Lung (tissue), 9 donors: ENCODE measurements at regions not wholly inside any gene's neighbourhood (a gene's known extent, or its start where the extent isn't known, plus 50 kb on each side); places are given as distances from the start of the nearest gene placed in this dataset.
"Not testable (repeated sequence)": the region's sequence is repeated elsewhere in the genome, so short reads cannot be mapped to it uniquely, and the experiment has no call there.

Source experiments
- ATAC-seq: fragments of 200-7000 bp; cut with Tn5 transposase; one replicate; pipeline ENCODE4 v1.9.1; 2020; ENCODE audit warnings: moderate number of reproducible peaks; ENCODE audit not compliant: insufficient read depth, low FRiP score
- DNase-seq, 3 donors: peaks; one replicate each; pipeline ENCODE4 v3.0.0-alpha.2; 2013 to 2017
- H3K27ac ChIP-seq, 2 donors: one replicate each; pipeline ENCODE4 v1.5.1; 2013; ENCODE audit warnings: mild to moderate bottlenecking in 2 of 2, moderate library complexity in 2 of 2, control low read depth in 1 of 2, inconsistent platforms in 1 of 2, low read depth in 1 of 2, low read length in 1 of 2
- H3K27me3 ChIP-seq, 3 donors: one replicate each; pipeline ENCODE4 v1.5.1; 2013; ENCODE audit warnings: low read length in 2 of 3; ENCODE audit not compliant: control insufficient read depth in 3 of 3, insufficient read depth in 3 of 3
- H3K36me3 ChIP-seq, 4 donors: one replicate each; pipeline ENCODE4 v1.5.1; 2013; ENCODE audit warnings: low read length in 4 of 4, mild to moderate bottlenecking in 1 of 4, moderate library complexity in 1 of 4; ENCODE audit not compliant: control insufficient read depth in 4 of 4, insufficient read depth in 4 of 4
- H3K4me1 ChIP-seq, 5 donors: one replicate each; pipeline ENCODE4 v1.5.1; 2013; ENCODE audit warnings: low read length in 5 of 5, mild to moderate bottlenecking in 2 of 5, moderate library complexity in 1 of 5; ENCODE audit not compliant: control insufficient read depth in 5 of 5, insufficient read depth in 5 of 5
- H3K4me3 ChIP-seq: one replicate; pipeline ENCODE4 v1.5.1; 2013; ENCODE audit warnings: mild to moderate bottlenecking, control low read depth, moderate library complexity
- H3K9ac ChIP-seq, 2 donors: one replicate each; pipeline ENCODE4 v1.5.1; 2013; ENCODE audit warnings: low read length in 2 of 2, control low read depth in 1 of 2; ENCODE audit not compliant: insufficient read depth in 1 of 2
- H3K9me3 ChIP-seq, 4 donors: one replicate each; pipeline ENCODE4 v1.5.1; 2013; ENCODE audit warnings: low read length in 3 of 4, mild to moderate bottlenecking in 1 of 4, moderate library complexity in 1 of 4; ENCODE audit not compliant: control insufficient read depth in 4 of 4, insufficient read depth in 3 of 4
- WGBS, 2 donors: extraction: QIAGEN DNeasy Blood & Tissue Kit; methylation state at CpG; one replicate each; pipeline ENCODE4 v1.1.7; 2013; 5-methylcytosine and 5-hydroxymethylcytosine counted together
- donor health status: Bipolar disorder and iron deficiency.
- donor health status: healthy.
- donor health status: DM: yes; HTN: yes; CAD: no.

DNA sequence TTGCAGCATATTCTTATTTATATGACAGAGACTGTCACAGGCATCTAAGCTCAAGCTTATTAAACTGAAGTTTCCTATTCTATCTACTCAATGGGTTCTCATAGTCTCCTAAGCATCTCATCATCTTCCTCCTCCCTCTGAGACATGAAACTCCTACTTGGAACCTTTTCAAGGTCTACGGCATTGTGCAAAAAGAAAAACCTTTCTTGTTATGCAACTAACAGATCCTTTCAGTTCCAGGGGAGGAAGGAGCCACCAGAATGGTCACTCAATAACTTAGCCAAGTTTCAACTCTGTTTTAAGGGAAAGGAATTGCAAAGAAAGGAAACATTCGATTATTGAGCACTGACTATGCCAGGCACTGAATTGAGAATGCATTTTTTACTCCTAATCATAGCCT is 98.1 kb upstream of the RRN3 start:
- not testable (repeated sequence) for H3K27ac ChIP-seq, H3K27me3 ChIP-seq, H3K9me3 ChIP-seq, H3K9ac ChIP-seq, DNase-seq, ATAC-seq, H3K36me3 ChIP-seq, H3K4me1 ChIP-seq, H3K4me3 ChIP-seq
- WGBS, 2 donors: 0 to 47% methylated on average over 1 to 2 of the region's 2 CpGs

DNA sequence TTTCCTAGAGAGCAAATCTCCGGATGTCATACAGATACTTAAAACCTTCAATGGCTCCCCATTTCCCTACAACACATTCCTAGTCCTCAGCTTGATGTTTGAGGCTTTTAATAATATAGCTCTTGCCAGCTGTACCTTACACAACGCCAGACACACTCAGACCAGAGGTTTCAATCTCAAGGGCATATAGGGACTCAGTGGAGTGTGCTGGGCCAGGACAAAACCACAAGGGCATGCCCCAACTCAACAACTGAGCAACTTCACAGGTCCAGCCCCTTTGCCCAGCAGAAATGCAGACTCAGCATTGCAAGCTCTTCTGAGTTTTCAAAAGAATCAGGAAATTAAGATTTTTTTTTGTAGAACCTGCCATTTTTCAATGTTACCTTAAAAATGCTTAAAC is 95.4 kb upstream of the RRN3 start:
- not testable (repeated sequence) for H3K36me3 ChIP-seq, DNase-seq, H3K4me1 ChIP-seq, H3K9ac ChIP-seq, H3K4me3 ChIP-seq, ATAC-seq, H3K27me3 ChIP-seq, H3K9me3 ChIP-seq, H3K27ac ChIP-seq
- no CpG with 5 or more reads among the region's 2 CpGs for WGBS, 2 donors
